ENCODE measurements at regions not wholly inside any gene's neighbourhood (a gene's known extent, or its start where the extent isn't known, plus 50 kb on each side); places are given as distances from the start of the nearest gene placed in this dataset.
"Not testable (repeated sequence)": the region's sequence is repeated elsewhere in the genome, so short reads cannot be mapped to it uniquely, and the experiment has no call there.

GRCh38 chr9:30609713-30610112 is 1774.7 kb upstream of the ACO1 start:
- DNase-seq = no peak

GRCh38 chr9:30616782-30617181 is 1767.7 kb upstream of the ACO1 start:
- DNase-seq = not testable (repeated sequence)

- DNase-seq = no peak
Measured at GRCh38 chr9:30622561-30622960, 1761.9 kb upstream of the ACO1 start.

- DNase-seq = no peak
Measured at GRCh38 chr9:30628915-30629567, 1755.4 kb upstream of the ACO1 start.

GRCh38 chr9:30630459-30630858 is 1754.0 kb upstream of the ACO1 start:
- no peak for DNase-seq

GRCh38 chr9:30646639-30647038 is 1737.8 kb upstream of the ACO1 start:
- DNase-seq = not testable (repeated sequence)

- DNase-seq = no peak
Measured at GRCh38 chr9:30661925-30662324, 1722.5 kb upstream of the ACO1 start.

GRCh38 chr9:30670805-30671562 is 1713.5 kb upstream of the ACO1 start:
- no peak for DNase-seq

GRCh38 chr9:30673132-30673531 is 1711.3 kb upstream of the ACO1 start:
- DNase-seq = no peak

- no peak for DNase-seq
Measured at GRCh38 chr9:30676651-30677050, 1707.8 kb upstream of the ACO1 start.

GRCh38 chr9:30677221-30677620 is 1707.2 kb upstream of the ACO1 start:
- DNase-seq = no peak

- no peak for DNase-seq
Measured at GRCh38 chr9:30688801-30689200, 1695.6 kb upstream of the ACO1 start.

- DNase-seq = no peak
Measured at GRCh38 chr9:30697958-30698357, 1686.5 kb upstream of the ACO1 start.

- no peak for DNase-seq
Measured at GRCh38 chr9:30711591-30711990, 1672.9 kb upstream of the ACO1 start.

GRCh38 chr9:30713243-30713642 is 1671.2 kb upstream of the ACO1 start:
- DNase-seq = no peak

GRCh38 chr9:30714389-30714788 is 1670.1 kb upstream of the ACO1 start:
- DNase-seq = no peak

- no peak for DNase-seq
Measured at GRCh38 chr9:30718483-30718882, 1666.0 kb upstream of the ACO1 start.

GRCh38 chr9:30722065-30722464 is 1662.4 kb upstream of the ACO1 start:
- DNase-seq = no peak

- no peak for DNase-seq
Measured at GRCh38 chr9:30723656-30724055, 1660.8 kb upstream of the ACO1 start.

GRCh38 chr9:30732060-30732459 is 1652.4 kb upstream of the ACO1 start:
- no peak for DNase-seq

GRCh38 chr9:30744871-30745270 is 1639.6 kb upstream of the ACO1 start:
- DNase-seq = no peak

GRCh38 chr9:30746589-30746988 is 1637.9 kb upstream of the ACO1 start:
- DNase-seq = no peak

- no peak for DNase-seq
Measured at GRCh38 chr9:30757723-30758122, 1626.7 kb upstream of the ACO1 start.

GRCh38 chr9:30758726-30759446 is 1625.6 kb upstream of the ACO1 start:
- DNase-seq = no peak
